ENCODE measurements at regions not wholly inside any gene's neighbourhood (a gene's known extent, or its start where the extent isn't known, plus 50 kb on each side); places are given as distances from the start of the nearest gene placed in this dataset.

DNA sequence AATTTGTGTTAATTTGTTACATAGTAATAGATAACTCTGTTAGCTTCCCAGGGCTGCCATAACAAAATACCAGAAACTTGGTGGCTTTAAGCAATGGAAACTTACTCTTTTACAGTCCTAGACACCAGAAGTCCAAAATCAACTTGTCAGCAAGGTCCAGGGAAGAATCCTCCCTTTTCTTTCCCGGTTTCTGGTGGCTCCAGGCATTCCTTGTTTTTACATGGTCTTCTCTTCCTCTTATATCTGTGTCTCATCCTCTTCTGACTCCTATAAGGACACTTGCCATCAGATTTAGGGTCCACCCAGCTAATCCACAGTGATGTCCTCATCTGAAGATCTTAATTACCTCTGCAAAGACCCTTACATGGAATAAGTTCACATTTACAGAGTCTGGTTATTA is 95.6 kb downstream of the DDX1 start:
- intact Hi-C loops (cut with micrococcal nuclease): no loop called here
- ChIA-PET POLR2A (no interaction called here), CTCF (no interaction called here)
- no peaks in the 10 kb centered on the region for H3K9me3 Mint-ChIP-seq
- H3K27ac Mint-ChIP-seq: no peak overlapping the region
- no peaks in the 10 kb centered on the region for H3K36me3 Mint-ChIP-seq (ENCODE audit: low read depth)
- TF ChIP-seq, protein P1, sequence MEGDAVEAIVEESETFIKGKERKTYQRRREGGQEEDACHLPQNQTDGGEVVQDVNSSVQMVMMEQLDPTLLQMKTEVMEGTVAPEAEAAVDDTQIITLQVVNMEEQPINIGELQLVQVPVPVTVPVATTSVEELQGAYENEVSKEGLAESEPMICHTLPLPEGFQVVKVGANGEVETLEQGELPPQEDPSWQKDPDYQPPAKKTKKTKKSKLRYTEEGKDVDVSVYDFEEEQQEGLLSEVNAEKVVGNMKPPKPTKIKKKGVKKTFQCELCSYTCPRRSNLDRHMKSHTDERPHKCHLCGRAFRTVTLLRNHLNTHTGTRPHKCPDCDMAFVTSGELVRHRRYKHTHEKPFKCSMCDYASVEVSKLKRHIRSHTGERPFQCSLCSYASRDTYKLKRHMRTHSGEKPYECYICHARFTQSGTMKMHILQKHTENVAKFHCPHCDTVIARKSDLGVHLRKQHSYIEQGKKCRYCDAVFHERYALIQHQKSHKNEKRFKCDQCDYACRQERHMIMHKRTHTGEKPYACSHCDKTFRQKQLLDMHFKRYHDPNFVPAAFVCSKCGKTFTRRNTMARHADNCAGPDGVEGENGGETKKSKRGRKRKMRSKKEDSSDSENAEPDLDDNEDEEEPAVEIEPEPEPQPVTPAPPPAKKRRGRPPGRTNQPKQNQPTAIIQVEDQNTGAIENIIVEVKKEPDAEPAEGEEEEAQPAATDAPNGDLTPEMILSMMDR (IDR thresholded peaks at IDR 0.05): no peak
- DNase-seq (no peak), ATAC-seq (ENCODE audit: low read depth) (no peak)
- H3K27me3 Mint-ChIP-seq: peaks cover 6% of the 10 kb centered on the region
- H3K4me1 Mint-ChIP-seq: no peaks in the 10 kb centered on the region
- H3K4me3 Mint-ChIP-seq: no peak overlapping the region

DNA sequence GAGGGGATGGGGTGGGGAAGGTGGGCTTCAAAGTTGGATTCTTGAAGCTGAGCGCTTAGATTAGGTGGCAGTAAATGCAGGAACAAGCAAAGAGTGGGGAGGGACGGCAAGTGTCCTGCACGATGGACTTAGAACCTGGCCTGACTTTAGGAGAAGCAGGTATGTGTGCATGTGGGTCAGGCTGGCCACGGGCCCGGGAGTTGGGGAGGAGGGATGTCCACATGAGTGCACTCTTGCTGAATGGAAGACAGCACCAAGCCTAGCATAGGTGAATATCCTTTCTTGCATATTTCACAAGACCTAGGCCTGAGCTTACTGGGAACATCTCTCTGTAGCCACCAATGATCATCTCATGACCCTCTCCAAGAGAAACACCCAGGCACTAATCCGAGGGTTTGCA is 96.1 kb downstream of the DDX1 start:
- CTCF ChIA-PET: no interaction called here
- intact Hi-C loops (cut with micrococcal nuclease): no loop called here
- POLR2A ChIA-PET: no interaction called here
- Mint-ChIP-seq H3K4me3 (no peak overlapping the region), H3K4me1 (no peaks in the 10 kb centered on the region), H3K36me3 (ENCODE audit: low read depth) (no peaks in the 10 kb centered on the region), H3K27ac (no peak overlapping the region), H3K27me3 (peaks cover 6% of the 10 kb centered on the region), H3K9me3 (no peaks in the 10 kb centered on the region)
- no peak for DNase-seq
- ATAC-seq (ENCODE audit: low read depth): no peak
- TF ChIP-seq, protein P1 (IDR thresholded peaks at IDR 0.05): no peak

DNA sequence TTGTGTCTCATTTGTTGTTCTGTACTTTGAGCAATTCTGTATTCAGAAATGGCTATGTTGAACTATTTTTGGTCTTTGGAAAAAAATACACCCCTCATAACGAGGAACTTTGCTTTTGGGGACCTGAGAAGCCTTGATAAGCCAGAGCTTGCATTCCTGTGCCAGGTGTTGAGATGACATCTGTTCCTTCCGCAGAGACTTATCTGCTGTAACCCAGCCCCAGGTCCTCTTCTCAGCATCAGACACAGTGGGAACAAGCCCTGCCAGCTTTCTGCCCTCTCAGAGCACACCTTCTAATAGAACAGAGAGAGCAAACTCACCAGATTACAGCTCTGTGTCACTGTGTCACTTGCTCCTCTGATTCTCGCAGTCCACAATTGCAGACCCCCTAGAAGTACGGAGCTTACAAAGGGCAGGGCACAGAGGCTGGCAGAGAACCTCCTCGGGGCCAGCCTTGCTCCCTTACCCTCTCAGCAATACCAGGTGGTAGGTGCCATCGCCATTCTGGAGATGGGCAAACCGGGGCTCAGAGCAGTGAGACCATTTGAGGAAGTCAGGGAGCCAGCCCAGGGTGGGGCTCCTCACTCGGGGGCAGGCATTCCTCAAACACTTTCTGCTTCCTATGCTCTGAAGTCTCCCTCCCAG is 97.4 kb downstream of the DDX1 start:
- DNase-seq (no peak), ATAC-seq (ENCODE audit: low read depth) (no peak)
- H3K27ac Mint-ChIP-seq: no peak overlapping the region
- CTCF ChIA-PET: no interaction called here
- no peak overlapping the region for H3K4me3 Mint-ChIP-seq
- TF ChIP-seq, protein P1 (IDR thresholded peaks at IDR 0.05): no peak
- peaks cover 4% of the 10 kb centered on the region for H3K27me3 Mint-ChIP-seq
- POLR2A ChIA-PET: no interaction called here
- H3K4me1 Mint-ChIP-seq: no peaks in the 10 kb centered on the region
- intact Hi-C loops (cut with micrococcal nuclease): no loop called here
- no peaks in the 10 kb centered on the region for H3K36me3 Mint-ChIP-seq (ENCODE audit: low read depth)
- no peaks in the 10 kb centered on the region for H3K9me3 Mint-ChIP-seq

DNA sequence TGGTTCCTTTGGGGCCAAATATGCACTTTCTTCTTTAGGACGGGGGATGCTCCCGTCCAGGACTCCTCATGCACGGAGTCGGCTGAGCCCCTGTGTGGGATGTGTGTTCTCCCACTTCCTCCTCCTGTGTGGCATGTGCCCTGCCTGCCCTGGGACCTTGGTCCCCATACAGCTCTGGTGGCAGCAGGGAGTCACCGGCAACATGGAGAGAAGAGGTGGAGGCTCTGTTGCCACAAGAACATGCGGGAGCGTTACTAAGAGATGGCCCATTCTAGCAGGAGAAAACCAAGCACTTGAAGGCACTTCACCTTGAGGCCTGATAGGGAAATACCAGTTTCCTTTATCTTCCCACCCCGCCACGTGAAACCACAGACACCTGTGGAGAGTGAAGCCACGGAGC is 98.0 kb downstream of the DDX1 start:
- DNase-seq: no peak
- TF ChIP-seq, protein P1 (IDR thresholded peaks at IDR 0.05): no peak
- Mint-ChIP-seq H3K27me3 (peaks cover 4% of the 10 kb centered on the region), H3K27ac (no peak overlapping the region), H3K4me1 (no peaks in the 10 kb centered on the region), H3K9me3 (no peaks in the 10 kb centered on the region), H3K4me3 (no peak overlapping the region), H3K36me3 (ENCODE audit: low read depth) (no peaks in the 10 kb centered on the region)
- ATAC-seq (ENCODE audit: low read depth): no peak
- intact Hi-C loops (cut with micrococcal nuclease): no loop called here
- CTCF ChIA-PET: no interaction called here
- POLR2A ChIA-PET: no interaction called here

DNA sequence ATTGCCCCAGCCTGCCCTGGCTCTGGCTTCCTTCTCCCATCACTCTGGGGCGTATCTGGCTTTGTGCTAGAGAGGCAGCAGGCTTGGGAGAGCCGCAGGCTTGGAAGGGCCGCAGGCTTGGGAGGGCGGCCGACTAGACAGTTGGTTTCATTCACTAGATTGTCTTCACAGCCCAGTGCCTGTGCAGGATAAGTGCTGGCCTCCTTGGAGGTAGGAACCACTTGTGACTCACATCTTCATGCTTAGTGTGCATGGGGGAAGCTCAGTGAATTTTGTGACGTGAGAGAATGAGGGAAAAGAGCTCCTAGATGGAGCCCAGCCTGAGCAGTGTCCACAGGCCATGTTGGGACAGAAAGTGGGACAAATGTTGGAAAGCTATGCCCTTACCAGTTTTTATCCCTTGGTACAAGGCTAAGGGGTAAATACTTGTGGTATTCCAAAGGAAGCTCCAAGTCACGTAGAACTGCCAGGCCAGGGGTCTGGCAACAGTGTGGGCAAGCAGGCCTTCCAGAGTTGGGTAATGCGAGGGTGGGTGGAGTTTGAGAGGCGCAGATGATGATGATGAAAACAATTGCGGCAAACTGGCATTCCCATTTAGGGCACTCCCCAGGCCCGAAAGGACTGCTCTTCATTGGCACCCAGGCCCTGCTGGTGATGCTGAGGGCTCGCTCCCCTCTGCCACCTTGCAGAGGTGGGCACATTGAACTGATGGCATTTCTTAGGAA is 100.1 kb downstream of the DDX1 start:
- Mint-ChIP-seq H3K9me3 (no peaks in the 10 kb centered on the region), H3K27me3 (no peaks in the 10 kb centered on the region), H3K4me3 (no peak overlapping the region), H3K36me3 (ENCODE audit: low read depth) (no peaks in the 10 kb centered on the region), H3K27ac (no peak overlapping the region), H3K4me1 (no peaks in the 10 kb centered on the region)
- DNase-seq (no peak), ATAC-seq (ENCODE audit: low read depth) (no peak)
- intact Hi-C loops (cut with micrococcal nuclease): no loop called here
- POLR2A ChIA-PET: no interaction called here
- CTCF ChIA-PET: no interaction called here
- TF ChIP-seq, protein P1 (IDR thresholded peaks at IDR 0.05): no peak

All from activated B cell treated with CpG ODN at 0.5 μM for 24 hours (primary cell).